GM21526 (cell line): ENCODE measurements at regions not wholly inside any gene's neighbourhood (a gene's known extent, or its start where the extent isn't known, plus 50 kb on each side); places are given as distances from the start of the nearest gene placed in this dataset.

Source experiments
- ATAC-seq: cut with Tn5 transposase; IDR thresholded peaks from one replicate; pipeline ENCODE4 v1.9.1; 2021; ENCODE audit warnings: moderate library complexity; ENCODE audit not compliant: unreplicated experiment, low FRiP score

DNA sequence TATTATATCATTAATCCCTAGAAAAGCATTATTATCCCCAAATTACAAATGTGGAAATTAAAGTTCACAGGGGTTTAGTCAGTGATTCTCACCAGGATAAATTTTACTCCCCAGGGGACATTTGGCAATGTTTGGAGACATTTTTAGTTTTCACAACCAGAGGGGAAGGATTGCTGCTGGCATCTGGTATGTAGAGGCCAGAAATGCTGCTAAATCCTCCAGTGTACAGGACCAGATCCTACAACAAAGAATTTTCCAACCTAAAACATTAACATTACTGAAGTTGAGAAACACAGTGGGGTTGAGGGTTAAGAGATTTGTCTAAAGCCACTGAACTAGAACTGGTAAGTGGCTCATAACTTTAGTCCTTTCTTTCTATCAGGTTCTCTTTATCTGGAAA is 162.0 kb upstream of the SYT6 start:
- no peak for ATAC-seq

DNA sequence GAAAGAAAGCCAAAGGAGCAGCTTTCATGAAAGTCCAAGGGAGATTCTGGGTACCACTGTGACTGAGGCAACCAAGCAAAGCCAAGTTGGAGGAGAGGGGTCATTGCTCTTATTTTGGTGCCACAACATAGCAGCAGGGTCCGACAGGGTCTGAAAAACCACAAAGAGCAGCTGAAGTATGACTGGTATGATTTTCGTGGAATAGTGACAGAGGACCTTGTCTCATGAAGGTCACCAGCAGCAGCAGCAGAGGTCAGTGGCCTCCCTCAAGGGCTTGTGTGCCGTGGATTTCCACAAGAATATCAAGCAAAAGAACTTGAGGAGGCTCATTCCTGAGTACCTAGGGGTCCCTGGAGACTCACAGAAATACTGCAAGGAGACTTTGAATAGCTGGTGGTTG is 160.9 kb upstream of the SYT6 start:
- ATAC-seq = no peak

GRCh38 chr1:114314098-114314497 is 160.4 kb upstream of the SYT6 start:
- no peak for ATAC-seq

DNA sequence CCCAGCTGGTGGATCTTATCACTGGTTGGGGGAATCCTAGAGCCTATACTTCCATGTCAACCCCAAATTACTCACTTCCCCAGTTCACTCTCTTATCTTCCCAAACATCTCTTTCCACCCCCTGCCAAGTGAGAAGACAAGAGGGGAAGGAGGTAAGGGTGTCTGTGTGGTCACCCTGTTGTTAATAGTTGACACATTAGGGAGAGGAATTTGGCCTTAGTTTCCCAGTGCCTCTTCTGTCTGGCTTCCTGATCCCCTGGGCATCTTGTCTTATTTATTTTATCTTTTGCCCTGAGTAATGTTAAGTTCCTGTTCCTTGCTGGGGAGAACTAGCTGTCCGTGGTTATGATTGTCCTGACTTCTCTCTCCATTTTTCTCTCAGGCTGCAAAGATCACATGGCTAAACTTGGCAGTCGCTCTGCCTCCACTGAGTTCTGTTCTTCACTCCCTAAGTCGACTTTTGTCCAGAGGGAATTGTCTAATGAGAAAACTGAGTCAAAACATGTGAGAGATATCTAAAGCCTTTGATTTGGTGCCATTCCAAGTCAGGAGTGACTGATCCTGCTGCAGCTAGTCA is 157.1 kb upstream of the SYT6 start:
- ATAC-seq = no peak

DNA sequence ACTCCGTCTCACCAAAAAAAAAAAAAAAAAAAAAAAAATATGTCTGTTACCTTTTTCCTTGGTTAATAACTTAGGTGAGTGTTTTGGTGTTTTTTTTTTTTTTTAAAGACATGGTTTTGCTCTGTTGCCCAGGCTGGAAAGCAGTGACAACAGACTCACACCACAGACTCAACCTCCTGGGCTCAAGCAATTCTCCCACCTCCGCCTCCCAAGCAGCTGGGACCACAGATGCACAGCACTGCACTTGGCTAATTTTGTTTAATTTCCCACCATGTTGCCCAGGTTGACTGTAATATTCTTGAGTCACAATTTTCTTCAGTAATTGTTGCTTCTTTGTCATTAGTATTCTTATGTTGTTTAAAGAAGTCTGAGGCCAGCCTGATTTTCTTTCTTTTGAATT is 149.2 kb upstream of the SYT6 start:
- no peak for ATAC-seq

DNA sequence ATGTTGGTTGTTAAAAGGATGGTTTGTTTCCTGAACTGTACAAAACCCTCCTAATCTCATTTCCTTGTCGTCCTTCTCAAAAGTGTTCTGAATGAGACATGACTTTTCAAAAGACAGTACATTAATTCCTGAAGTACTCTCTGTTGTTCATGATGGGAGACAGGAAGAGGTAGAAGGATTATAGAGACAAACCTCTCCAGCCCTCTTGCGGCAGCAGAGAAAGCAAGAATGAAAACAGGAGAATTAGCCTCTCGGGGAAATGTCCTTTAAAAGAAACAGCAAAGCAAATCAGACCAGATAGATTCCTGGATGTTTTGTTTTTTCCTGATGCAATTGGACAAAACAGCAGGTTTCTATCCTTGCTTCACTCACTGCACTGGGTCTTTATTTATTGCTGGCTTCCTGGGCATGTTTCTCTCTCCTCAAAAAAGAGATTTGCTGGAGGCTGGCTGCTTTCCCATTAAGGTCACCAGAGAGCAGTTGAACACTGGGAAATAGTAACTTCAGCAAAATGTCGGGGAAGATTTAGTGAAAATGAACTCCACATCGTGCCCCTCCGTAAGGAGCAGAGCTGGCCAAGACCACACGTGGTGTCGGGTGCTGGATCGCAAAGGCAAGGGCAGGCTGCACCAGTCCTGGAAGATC is 145.8 kb upstream of the SYT6 start:
- ATAC-seq = no peak

DNA sequence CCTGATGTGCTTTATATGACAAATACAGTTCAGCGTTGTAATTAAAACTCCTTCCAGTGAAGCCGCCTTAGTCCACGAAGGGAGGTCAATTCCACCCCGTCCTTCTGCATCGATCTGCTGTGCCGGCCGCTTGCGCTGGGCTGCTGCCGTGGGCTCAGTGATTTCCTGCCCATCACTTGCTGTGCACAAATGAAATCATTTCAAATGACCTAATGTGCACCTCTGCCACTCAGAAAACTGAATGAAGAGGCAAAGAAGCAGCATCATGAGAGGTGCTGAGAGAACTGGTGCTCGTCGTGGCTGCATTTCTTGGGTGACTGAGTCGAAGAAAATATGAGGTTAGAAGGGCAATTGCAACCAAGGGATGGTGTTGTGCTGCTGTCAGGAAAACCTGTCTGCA is 144.3 kb upstream of the SYT6 start:
- ATAC-seq = no peak

DNA sequence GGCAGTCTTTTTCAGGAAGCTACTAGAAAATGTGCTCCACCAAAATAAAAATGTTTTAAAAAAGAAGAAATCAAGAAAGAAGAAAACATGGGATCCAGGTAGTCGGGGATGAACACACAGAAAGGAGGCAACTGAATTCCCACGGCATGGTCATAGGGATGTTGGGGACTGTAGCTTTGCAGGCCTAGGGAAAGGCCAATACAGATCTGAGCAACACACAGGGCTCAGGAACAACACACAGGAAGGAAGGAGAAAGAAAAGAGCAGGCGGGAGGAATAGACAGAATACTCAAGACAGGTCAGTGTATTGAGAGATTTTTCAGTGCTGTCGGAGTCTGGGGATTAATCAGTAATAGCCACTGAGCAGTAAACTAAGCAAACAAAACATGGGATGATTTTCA is 142.7 kb upstream of the SYT6 start:
- ATAC-seq = no peak

DNA sequence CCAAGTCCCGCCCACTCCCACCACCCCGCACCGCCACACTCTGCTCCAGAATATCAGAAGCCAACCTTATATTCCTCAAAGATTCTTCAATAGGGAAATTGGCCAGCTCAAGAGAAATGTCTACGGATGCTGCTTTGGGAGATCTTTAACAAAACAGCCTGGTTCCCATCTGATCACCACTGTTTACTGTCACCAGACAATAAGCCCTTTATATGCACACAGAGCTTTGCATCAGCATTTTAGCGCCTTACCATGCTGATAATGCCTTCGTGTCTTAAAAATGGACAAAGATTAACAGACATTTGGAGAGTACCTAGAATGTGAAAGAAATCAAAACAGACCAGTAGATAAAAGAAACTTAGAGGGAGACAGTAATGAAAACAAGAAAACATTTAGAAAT is 141.7 kb upstream of the SYT6 start:
- ATAC-seq = no peak

DNA sequence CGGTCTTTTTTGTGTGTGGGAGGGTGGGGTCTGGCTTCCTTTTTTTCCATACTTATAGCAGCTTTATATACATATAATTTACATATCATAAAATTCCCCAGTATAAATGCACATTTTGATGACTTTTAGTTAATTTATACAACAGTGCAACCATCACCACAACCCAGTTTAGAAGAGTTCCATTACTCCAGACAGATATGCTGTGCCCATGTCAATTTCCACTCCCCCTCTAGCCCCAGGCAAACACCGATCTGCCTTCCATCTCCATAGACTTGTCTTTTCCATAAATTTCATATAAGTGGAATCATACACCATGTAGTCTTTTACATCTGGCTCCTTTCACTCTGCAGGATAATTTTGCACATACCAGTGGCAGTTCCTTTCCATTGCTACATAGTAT is 139.2 kb upstream of the SYT6 start:
- ATAC-seq = no peak

- ATAC-seq = no peak
Measured at GRCh38 chr1:114292194-114292593, 138.5 kb upstream of the SYT6 start.

DNA sequence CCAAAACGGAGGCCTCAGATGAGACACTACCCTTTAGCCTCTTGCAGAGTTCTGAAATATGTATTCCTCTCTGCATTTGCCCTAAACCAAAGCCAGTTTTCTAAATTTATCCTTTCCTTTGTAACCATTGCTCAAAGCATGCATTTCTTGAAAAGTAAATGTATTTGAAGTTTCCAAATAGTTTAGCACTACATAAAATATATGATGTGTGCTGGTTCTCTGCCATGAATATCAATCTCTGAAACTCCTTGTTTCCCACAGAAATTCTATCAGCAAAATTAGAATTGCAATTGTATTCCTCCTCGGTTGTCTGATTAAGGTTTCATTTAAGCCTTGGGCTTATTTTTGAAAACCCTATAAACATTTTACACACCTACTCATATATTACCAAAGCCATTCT is 137.1 kb upstream of the SYT6 start:
- ATAC-seq = no peak

DNA sequence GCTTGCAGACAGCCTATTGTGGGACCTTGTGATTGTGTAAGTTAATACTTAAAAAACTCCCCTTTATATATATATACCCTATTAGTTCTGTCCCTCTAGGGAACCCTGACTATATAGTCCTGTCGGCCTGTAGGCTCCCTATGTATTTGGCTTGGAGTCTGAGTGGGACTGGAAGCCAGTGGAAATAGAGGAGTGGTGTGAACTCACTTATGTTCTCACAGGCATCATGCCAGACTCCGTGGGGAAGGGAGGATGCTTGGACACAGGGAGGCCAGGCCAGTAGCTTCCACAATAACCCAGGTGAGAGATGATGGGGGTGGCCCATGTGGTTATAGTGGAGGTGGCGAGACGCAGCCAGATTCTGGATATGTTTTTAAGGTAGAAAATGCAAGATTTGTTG is 136.7 kb upstream of the SYT6 start:
- no peak for ATAC-seq

DNA sequence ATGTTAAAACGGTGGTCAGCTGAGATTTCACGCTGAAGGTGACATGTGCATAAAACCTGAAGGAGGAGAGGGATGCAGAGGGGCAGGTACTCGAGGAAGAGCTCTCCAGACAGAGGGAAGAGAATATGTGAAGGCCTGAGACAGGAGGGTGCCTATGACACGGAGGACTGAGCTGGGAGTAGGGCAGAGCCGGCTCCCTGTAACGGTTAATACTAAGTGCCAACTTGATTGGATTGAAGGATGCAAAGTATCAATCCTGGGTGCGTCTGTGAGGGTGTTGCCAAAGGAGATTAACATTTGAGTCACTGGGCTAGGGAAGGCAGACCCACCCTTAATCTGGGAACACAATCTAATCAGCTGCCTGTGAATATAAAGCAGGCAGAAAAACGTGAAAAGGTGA is 136.2 kb upstream of the SYT6 start:
- ATAC-seq = no peak

- no peak for ATAC-seq
Measured at GRCh38 chr1:114289306-114289705, 135.6 kb upstream of the SYT6 start.

DNA sequence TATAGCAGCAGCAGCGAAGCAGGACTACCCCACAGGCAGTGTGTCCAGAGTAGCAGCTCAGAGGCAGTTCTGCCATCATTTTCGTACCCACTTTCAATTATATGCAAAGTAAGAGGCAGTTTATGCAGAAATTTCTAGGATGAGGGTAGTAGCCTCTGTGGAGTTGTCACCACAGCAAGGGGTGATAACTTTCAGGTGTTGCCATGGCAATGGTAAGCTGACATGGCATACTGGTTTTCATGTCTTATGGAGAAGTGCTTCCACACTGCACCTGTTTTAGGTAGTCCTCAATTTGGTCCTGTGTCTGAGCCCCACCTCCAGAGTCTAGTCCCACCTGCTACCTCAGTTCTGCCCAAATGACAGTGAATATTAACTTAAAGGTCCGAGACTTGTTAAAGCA is 133.3 kb upstream of the SYT6 start:
- ATAC-seq = no peak

- ATAC-seq = no peak
Measured at GRCh38 chr1:114286179-114286578, 132.5 kb upstream of the SYT6 start.

DNA sequence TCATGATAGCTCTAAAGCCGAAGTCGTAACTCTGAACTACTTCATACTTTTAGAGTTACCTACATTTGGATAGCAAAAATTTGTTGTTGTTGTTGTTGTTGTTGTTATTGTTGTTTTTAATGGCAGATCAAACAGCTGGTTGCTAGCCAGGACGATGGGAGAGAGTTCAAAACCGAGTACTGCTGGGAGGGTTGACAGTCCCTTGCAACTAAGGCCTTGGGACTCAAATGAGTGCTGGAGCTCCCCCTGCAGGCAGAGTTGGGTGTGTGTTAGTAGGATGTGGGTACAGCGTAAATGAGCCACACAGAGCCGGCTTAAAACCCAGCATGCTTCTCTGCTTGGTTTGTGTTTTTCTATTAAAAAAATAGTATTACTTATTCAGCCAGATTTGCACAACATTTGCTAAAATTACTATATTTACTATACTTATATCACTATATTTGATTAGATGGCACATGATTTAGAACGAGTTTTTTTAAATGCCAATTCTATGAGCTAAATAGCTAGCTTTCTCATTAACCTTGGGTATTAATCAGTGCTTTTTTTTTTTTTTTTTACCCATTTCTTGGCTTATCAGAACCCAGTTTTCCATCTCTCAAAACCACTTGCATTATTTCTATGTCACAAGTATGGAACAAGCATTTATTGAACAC is 129.2 kb upstream of the SYT6 start:
- ATAC-seq = peak; percentile 69

GRCh38 chr1:114278911-114279310 is 125.2 kb upstream of the SYT6 start:
- no peak for ATAC-seq

GRCh38 chr1:114278430-114278829 is 124.8 kb upstream of the SYT6 start:
- no peak for ATAC-seq

- no peak for ATAC-seq
Measured at GRCh38 chr1:114274621-114275317, 121.1 kb upstream of the SYT6 start.

DNA sequence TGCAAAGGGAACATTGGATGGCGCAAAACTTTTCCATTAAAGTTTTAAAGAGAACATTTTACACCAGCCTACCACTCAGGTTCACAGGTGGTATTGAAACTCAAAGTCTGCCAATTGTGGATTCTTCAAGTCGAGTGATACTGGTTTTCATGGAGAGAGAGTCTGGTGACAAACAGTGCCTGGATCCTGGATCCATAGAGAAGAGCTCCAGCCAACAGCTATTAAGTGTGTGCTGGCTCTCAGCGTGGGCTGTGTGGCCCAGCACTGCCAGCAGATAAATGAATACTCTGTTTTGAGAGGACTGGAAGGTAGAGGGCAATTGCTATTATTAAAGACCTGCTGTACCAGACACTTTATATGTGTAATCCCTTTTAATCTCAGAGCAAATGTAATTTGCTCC is 118.9 kb upstream of the SYT6 start:
- no peak for ATAC-seq
